Osteocyte (in vitro differentiated cells): ENCODE measurements at regions not wholly inside any gene's neighbourhood (a gene's known extent, or its start where the extent isn't known, plus 50 kb on each side); places are given as distances from the start of the nearest gene placed in this dataset.

ENCODE experiments used
- DNase-seq: peaks from one replicate; pipeline ENCODE4 v3.0.0; 2021; ENCODE audit warnings: mixed read lengths; ENCODE audit not compliant: unreplicated experiment; ENCODE audit errors: extremely low spot score
- H3K27ac Mint-ChIP-seq: one replicate; pipeline ENCODE4 v1.8.0; 2021; ENCODE audit warnings: mild to moderate bottlenecking, mixed read lengths; ENCODE audit not compliant: unreplicated experiment
- H3K27me3 Mint-ChIP-seq: one replicate; pipeline ENCODE4 v1.8.0; 2021; ENCODE audit warnings: mixed read lengths; ENCODE audit not compliant: unreplicated experiment
- H3K36me3 Mint-ChIP-seq: one replicate; pipeline ENCODE4 v1.8.0; 2021; ENCODE audit warnings: mixed read lengths; ENCODE audit not compliant: unreplicated experiment
- H3K4me1 Mint-ChIP-seq: one replicate; pipeline ENCODE4 v1.8.0; 2021; ENCODE audit warnings: mixed read lengths; ENCODE audit not compliant: unreplicated experiment
- H3K4me3 Mint-ChIP-seq: one replicate; pipeline ENCODE4 v1.8.0; 2021; ENCODE audit warnings: mild to moderate bottlenecking, moderate library complexity, mixed read lengths; ENCODE audit not compliant: unreplicated experiment
- H3K9me3 Mint-ChIP-seq: one replicate; pipeline ENCODE4 v1.8.0; 2021; ENCODE audit warnings: mixed read lengths; ENCODE audit not compliant: unreplicated experiment
- CTCF ChIP-seq: fragments of 200-600 bp; sonication (generic); IDR thresholded peaks from 2 replicates; pipeline ENCODE4 v1.5.0; 2021; ENCODE audit warnings: antibody characterized with exemption, mild to moderate bottlenecking, moderate library complexity

- no peaks in the 10 kb centered on the region for H3K27me3 Mint-ChIP-seq
- no peak for DNase-seq
- H3K9me3 Mint-ChIP-seq, result no peaks in the 10 kb centered on the region
- H3K27ac Mint-ChIP-seq, result no peak overlapping the region
- no peak overlapping the region for H3K4me3 Mint-ChIP-seq
- TF ChIP-seq CTCF, result peak; percentile 73
- no peaks in the 10 kb centered on the region for H3K36me3 Mint-ChIP-seq
- H3K4me1 Mint-ChIP-seq, result peaks cover 9% of the 10 kb centered on the region
These were observed 1099.5 kb downstream of the PLA2G4A start for GRCh38 chr1:187928288-187928687.

DNA sequence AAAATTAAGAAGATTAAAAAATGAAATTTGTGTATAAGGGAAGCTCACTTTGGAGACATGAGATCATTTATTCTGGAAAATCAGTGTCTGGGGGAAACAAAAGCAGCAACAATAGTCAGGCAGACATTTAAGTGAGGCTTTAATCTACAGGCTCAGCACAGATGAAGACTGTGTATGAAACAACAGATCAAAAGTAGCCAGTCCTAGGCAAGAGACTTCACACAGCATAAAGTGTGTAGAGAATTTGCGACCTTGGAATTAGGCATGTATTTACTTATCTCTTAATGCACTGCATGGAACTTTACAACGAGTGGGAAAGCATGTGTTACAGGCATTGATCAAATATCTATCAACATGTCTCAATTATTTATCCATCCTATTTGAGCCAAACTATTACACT is 1099.9 kb downstream of the PLA2G4A start:
- peaks cover 9% of the 10 kb centered on the region for H3K4me1 Mint-ChIP-seq
- DNase-seq, result no peak
- H3K27me3 Mint-ChIP-seq, result no peaks in the 10 kb centered on the region
- no peak overlapping the region for H3K4me3 Mint-ChIP-seq
- no peaks in the 10 kb centered on the region for H3K9me3 Mint-ChIP-seq
- no peaks in the 10 kb centered on the region for H3K36me3 Mint-ChIP-seq
- no peak overlapping the region for H3K27ac Mint-ChIP-seq
- TF ChIP-seq CTCF, result no peak

DNA sequence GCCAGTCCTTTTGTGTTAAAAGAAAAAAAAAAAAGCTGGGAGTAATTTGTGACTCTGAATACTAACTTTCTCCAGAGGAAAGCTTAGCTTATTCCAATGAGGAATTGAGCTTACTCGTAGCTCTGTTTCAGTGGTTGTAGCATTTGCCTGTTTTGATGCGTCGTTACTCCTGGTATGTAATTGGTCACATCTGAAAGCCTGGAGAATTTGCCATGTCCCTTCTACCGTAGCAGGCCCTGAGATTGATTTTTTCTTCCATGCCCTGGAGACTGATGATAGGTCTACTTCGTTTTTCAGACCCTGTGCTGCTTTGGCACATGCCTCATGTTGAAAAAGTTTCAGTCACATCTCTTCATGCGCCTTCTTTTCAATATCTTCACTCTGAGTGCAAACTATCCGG is 1103.0 kb downstream of the PLA2G4A start:
- Mint-ChIP-seq H3K27me3 (no peaks in the 10 kb centered on the region), H3K27ac (no peak overlapping the region), H3K4me3 (no peak overlapping the region), H3K9me3 (peaks cover 3% of the 10 kb centered on the region), H3K36me3 (no peaks in the 10 kb centered on the region), H3K4me1 (peaks cover 3% of the 10 kb centered on the region)
- no peak for TF ChIP-seq CTCF
- DNase-seq, result no peak

GRCh38 chr1:187933562-187934419 is 1105.0 kb downstream of the PLA2G4A start:
- H3K27me3 Mint-ChIP-seq, result no peaks in the 10 kb centered on the region
- no peak overlapping the region for H3K4me3 Mint-ChIP-seq
- no peak for DNase-seq

More at GRCh38 chr1:187933562-187934419, 1105.0 kb downstream of the PLA2G4A start:
- TF ChIP-seq CTCF, result no peak
- no peaks in the 10 kb centered on the region for H3K36me3 Mint-ChIP-seq
- no peaks in the 10 kb centered on the region for H3K4me1 Mint-ChIP-seq
- peaks cover 6% of the 10 kb centered on the region for H3K9me3 Mint-ChIP-seq
- H3K27ac Mint-ChIP-seq, result no peak overlapping the region
